ENCODE measurements at regions not wholly inside any gene's neighbourhood (a gene's known extent, or its start where the extent isn't known, plus 50 kb on each side); places are given as distances from the start of the nearest gene placed in this dataset.

DNA sequence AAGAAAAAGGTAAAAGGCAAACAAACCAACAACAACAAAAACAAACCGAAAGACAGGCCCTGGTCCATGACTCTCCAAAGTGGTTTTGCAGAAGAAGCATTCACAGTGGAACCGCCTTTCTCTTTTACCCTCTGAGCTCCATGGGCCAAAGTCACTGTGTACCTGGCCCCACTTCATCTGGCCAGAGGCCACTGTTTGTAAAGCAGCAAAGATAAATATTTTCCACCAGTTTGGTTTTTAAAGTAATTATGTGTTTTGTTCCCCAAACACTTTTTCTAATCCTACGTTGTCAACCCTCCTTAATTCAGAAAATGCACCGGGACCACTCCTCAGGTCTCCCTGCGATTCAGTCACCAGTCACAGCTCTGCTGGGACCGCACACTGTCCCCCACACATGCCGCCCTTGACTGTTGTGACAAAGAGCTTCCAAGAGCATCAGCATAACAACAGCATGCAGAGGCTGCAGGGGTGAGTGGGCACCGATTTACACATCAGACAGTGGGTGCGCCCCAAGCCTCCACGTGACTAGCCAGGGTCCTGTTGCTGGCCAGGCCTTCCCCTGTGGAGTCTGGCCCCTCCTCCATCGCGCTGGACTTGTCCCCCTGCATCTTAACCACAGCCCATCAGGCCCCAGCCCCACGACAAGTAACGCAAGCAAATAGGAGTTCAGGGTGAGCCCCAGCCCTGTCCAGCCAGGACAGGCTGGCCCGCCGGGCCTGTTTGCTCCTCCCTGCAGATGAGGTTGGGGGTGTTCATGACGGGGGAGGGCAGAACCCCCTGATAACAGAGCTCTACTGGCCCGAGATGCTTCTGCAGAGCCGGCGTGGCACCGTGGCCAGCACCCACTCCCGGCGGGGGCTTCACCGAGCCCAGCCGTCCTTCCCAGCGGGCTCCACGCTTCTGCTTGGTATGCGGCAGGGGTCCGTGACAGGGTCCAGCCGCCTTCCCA, 65.2 kb upstream of the DIO3 start:
- DNase-seq (ENCODE audit: low read depth in 1 of 2, low spot score in 1 of 2) = no peak

- DNase-seq (ENCODE audit: low read depth in 1 of 2, low spot score in 1 of 2) = no peak
These were observed 64.3 kb upstream of the DIO3 start for GRCh38 chr14:101496776-101497683.

DNA sequence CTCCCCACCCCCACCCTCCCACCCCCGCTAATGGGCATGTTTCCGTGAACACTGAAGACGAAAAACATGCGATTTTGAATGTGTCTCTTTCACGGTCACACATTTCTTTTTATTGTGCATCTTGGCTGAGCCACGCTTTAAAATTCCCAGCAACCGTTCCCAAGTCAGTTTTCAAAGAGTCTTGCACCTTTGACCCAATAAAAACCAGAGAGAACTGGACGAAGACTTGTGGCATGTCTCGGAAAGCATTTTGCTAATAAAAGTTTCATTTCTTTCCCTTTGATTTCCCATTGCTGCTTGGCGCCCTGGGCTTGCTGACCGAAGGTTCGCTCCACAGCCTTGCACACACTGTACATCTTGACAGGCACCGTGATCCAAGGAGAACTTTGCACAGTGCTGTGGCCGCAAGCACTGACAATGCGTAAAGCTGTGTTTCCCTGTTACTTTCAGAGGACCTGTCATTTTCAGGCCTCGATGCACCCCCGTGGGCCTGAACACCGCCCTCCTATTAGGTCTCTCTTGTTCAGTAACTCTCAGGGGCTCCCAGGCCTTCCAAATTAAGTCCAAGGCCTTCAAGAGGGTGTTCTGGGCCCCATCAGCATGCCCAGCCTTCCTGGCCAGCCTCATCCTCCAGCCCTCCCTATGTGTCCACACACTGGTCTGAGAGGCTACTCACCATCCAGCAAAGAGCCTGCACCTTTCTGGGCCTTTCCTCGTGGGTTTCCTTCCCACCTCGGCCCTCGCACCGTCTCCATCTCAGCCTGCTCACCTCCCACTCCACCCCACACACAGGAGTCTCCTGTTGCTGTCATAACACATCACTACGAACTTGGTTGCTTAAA, 63.4 kb upstream of the DIO3 start:
- no peak for DNase-seq (ENCODE audit: low read depth in 1 of 2, low spot score in 1 of 2)

GRCh38 chr14:101498526-101498860, 62.8 kb upstream of the DIO3 start:
- no peak for DNase-seq (ENCODE audit: low read depth in 1 of 2, low spot score in 1 of 2)

DNA sequence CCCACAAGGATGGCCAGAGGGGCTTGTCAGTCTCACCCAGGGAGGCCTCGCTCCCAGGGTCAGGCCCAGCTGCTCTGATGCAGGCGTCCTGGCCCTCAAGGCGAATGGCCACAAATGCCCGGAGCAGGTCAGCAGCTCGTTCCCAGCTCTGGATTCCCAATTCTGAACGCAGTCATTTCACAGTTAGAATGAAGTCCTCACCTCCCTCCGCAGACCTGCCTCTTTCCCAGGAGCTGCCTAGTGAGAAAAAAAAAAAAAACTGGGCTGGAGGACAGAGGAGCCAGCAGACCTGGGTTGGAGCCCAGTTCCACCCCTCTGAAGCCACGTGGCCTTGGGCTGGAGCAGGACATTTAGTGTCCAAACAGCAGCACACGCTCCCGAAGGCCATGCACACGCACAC, 62.2 kb upstream of the DIO3 start:
- no peak for DNase-seq (ENCODE audit: low read depth in 1 of 2, low spot score in 1 of 2)

DNA sequence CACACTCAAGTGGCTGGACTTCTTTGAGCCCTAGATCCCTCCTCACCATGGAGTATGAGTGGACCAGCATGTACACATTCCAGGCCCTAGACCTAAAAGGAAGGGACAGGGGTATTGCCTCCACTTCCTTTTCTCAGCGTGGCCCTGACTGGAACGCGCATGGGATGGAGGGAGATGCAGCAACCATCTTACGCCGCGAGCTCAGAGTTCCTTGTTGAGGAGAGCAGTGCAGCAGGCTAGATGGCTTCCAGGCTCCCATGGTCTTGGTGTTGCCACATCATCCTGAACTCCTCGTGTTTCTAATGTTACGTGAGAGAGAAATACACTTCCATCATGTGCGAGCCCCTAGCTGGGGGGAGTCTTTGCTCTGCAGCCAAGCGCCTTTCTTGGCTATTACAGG, 61.8 kb upstream of the DIO3 start:
- no peak for DNase-seq (ENCODE audit: low read depth in 1 of 2, low spot score in 1 of 2)

- no peak for DNase-seq (ENCODE audit: low read depth in 1 of 2, low spot score in 1 of 2)
These were observed 61.2 kb upstream of the DIO3 start for GRCh38 chr14:101500061-101500460.

DNA sequence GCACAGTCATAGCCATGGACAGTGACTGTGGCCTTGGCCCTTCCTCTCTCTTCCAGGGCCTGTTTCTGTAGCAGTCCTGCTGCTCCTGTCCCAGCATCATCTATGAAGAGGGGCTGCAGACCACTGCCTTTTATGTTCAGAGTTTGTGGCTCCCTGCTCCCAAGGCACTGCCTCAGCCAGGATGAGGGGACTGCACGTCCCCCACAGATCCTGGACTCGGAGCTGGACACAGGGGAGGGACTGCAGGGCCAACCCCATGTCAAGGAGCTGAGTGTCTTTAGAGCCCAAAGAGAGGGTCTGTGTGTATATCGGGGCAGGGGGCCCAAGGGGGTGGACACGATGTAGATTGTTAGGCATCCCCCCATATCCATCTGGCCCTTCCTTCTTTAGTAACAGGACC, 60.6 kb upstream of the DIO3 start:
- DNase-seq (ENCODE audit: low read depth in 1 of 2, low spot score in 1 of 2) = no peak

GRCh38 chr14:101501341-101501740, 60.0 kb upstream of the DIO3 start:
- DNase-seq (ENCODE audit: low read depth in 1 of 2, low spot score in 1 of 2) = no peak

- DNase-seq (ENCODE audit: low read depth in 1 of 2, low spot score in 1 of 2) = no peak
These were observed 59.3 kb upstream of the DIO3 start for GRCh38 chr14:101501858-101502615.

GRCh38 chr14:101502761-101503392, 58.4 kb upstream of the DIO3 start:
- DNase-seq (ENCODE audit: low read depth in 1 of 2, low spot score in 1 of 2) = no peak

DNA sequence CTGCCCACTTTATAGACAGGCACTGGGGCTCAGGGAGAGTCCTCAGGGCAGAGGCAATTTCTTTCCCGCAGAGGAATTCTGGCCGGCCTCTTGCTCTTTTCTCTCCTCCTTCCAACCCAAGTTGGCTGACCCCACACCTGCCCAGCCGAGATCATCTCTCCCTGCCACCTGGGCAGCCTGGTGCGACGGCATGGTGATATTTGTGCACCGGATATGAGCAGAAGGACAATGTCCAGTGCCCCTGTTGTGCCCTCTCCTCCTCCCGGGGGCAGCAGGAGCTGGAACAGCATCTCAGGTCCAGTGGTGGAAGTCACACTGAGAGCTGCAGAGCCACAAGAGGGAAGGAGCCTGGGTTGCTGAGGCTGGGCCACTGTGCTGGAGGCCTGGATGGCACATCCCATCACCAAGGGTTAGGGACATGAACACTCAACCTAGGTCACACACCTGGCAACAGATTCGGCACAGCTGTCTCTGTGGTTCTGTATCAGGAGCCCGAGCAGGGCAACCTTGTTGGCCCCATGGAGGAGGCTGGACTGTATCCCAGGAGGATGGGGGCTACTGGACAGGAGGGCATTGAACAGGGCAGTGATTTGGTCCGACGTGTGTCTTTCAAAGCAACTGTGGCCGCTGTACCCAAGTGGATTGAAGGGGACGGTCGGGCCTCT, 57.7 kb upstream of the DIO3 start:
- no peak for DNase-seq (ENCODE audit: low read depth in 1 of 2, low spot score in 1 of 2)

GRCh38 chr14:101504096-101504948, 57.0 kb upstream of the DIO3 start:
- no peak for DNase-seq (ENCODE audit: low read depth in 1 of 2, low spot score in 1 of 2)

DNA sequence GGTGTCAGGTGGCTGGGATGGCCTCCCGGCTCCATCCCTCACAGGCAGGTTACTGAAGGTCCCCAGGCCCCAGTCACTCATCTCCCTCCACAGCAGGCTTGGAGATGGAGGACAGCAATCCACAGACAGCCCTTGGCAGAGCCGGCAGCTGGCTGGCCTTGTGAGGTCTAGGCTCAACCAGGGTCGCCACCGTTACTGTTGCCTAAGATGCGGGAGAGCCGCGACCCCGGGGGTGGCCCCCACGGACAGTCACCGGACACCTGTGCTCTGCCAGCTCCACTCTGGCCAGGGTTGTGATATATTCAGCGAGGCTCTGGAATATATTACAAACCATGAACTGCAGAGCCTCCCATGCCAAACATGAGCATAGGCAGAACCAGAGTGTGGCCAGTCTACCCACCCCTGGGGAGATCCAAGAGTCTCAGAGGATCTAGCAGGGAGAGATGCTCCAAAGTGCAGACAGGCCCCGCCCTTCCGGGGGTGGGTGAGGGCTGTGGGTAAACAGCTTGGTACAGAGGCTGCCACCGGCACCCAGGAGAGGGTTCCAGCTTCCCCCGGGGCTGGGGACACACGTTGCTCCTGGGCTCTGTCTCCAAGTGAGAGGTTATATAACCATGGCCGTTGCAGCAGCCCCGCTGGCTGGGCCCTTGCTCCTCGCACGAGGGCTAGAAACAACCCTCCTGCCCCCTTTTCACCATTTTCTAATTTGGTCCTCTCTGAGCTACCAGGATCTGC, 55.9 kb upstream of the DIO3 start:
- DNase-seq (ENCODE audit: low read depth in 1 of 2, low spot score in 1 of 2) = no peak

DNA sequence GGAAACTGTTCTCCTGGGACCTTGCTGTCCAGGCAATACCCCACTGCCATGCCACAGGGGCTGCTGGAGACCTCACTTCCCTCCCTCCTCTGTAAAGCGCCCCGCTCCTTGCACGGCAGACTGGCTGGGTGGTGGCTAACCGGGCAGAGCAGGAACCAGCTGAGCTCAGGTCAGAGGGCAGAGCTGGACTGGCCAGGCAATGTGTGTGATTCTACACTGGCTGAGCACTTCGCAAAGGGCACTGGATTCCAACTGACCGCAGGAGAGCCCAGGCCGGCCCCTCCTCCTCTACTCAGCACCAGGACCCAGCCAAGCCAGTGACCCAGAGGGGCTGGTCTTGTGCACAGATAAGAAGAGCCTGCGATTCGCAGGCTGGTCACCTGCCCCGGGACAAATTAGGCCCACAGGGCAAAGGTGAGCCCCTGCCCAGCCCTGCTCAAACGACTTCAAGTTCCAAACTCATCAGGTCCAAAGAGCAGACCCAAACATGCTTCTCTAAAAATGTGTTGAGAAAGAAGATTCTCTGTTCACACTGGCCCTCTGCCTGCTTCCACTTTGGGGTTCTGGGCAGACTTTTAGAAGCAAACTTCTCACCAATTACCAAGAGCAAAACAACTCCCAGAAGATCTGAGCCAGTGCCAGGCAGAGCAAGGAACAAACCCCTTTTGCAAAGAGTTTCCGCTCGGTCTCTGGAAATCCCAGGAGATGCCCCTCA, 54.9 kb upstream of the DIO3 start:
- no peak for DNase-seq (ENCODE audit: low read depth in 1 of 2, low spot score in 1 of 2)

GRCh38 chr14:101506926-101507835, 54.1 kb upstream of the DIO3 start:
- DNase-seq (ENCODE audit: low read depth in 1 of 2, low spot score in 1 of 2) = no peak

Measured in activated T-helper 1 cell treated with anti-CD3 and anti-CD28 coated beads, Interleukin-2, amount 50 U/mL, for 16 hours (primary cell).